PC-9 (cell line): ENCODE measurements at regions not wholly inside any gene's neighbourhood (a gene's known extent, or its start where the extent isn't known, plus 50 kb on each side); places are given as distances from the start of the nearest gene placed in this dataset.

ENCODE experiments used
- BruUV-seq: library from RNA; stranded (reverse); fragments of 400-500 nt; replicated peaks from 2 replicates; lab custom pipeline; 2021; lab: Mats Ljungman, UMichigan
- CTCF ChIA-PET: fragments of 300-600 bp; sonication (Branson Sonifier 250); formaldehyde crosslinking; loops from one replicate; lab custom pipeline; 2022; ENCODE audit warnings: antibody characterized with exemption; lab: Charles Lee
- POLR2A ChIA-PET: fragments of 300-600 bp; sonication (Branson Sonifier 250); formaldehyde crosslinking; loops from one replicate; lab custom pipeline; 2022; ENCODE audit warnings: antibody characterized with exemption; ENCODE audit not compliant: unreplicated experiment; lab: Charles Lee
- DNase-seq, 2 experiments: peaks; one replicate each; pipeline versions ENCODE4 v3.0.0 to v3.0.0-alpha.2; 2015 to 2022; ENCODE audit warnings: mixed read lengths in 1 of 2
- H2AFZ ChIP-seq: fragments of 200-600 bp; sonication (generic); 2 replicates; pipeline ENCODE4 v1.8.1; 2017; ENCODE audit warnings: antibody characterized with exemption
- H3F3A ChIP-seq: fragments of 200-600 bp; sonication (generic); 2 replicates; pipeline ENCODE4 v1.8.1; 2017; ENCODE audit warnings: antibody characterized with exemption, mild to moderate bottlenecking, low read depth; ENCODE audit not compliant: insufficient read depth
- H3K27ac ChIP-seq: fragments of 200-600 bp; sonication (generic); 2 replicates; pipeline ENCODE4 v1.6.1; 2016; ENCODE audit warnings: mixed run types
- H3K27me3 ChIP-seq: fragments of 200-600 bp; sonication (generic); 2 replicates; pipeline ENCODE4 v1.6.1; 2016; ENCODE audit warnings: low read depth, mixed run types; ENCODE audit not compliant: insufficient read depth
- H3K36me3 ChIP-seq: fragments of 200-600 bp; sonication (generic); 2 replicates; pipeline ENCODE4 v1.6.1; 2016; ENCODE audit warnings: low read depth, mixed run types
- H3K4me1 ChIP-seq: fragments of 200-600 bp; sonication (generic); replicated peaks from 2 replicates; pipeline ENCODE4 v1.6.1; 2016; ENCODE audit warnings: mixed run types; ENCODE audit not compliant: insufficient read depth
- H3K4me2 ChIP-seq: fragments of 200-600 bp; sonication (generic); 2 replicates; pipeline ENCODE4 v1.6.1; 2017; ENCODE audit warnings: mixed run types
- H3K4me3 ChIP-seq: fragments of 200-600 bp; sonication (generic); 2 replicates; pipeline ENCODE4 v1.6.1; 2016; ENCODE audit warnings: mixed run types
- H3K79me2 ChIP-seq: fragments of 200-600 bp; sonication (generic); 2 replicates; pipeline ENCODE4 v1.6.1; 2017; ENCODE audit warnings: low read depth, mixed run types
- H3K9me2 ChIP-seq: fragments of 200-600 bp; sonication (generic); 2 replicates; pipeline ENCODE4 v1.8.1; 2017; ENCODE audit warnings: mild to moderate bottlenecking; ENCODE audit not compliant: insufficient read depth
- H3K9me3 ChIP-seq: fragments of 200-600 bp; sonication (generic); 2 replicates; pipeline ENCODE4 v1.8.1; 2016; ENCODE audit warnings: low read depth; ENCODE audit not compliant: insufficient read depth
- H4K20me1 ChIP-seq: fragments of 200-600 bp; sonication (generic); 2 replicates; pipeline ENCODE4 v1.8.1; 2017; ENCODE audit not compliant: insufficient read depth
- CTCF ChIP-seq: fragments of 200-600 bp; sonication (generic); conservative IDR thresholded peaks from 2 replicates; pipeline ENCODE4 v1.6.1; 2017; ENCODE audit warnings: mixed run types, antibody characterized with exemption, mild to moderate bottlenecking, moderate library complexity
- EZH2 ChIP-seq: fragments of 200-600 bp; sonication (generic); IDR thresholded peaks from 2 replicates; pipeline ENCODE4 v1.8.0; 2017; ENCODE audit warnings: antibody characterized with exemption, low read depth
- intact Hi-C: fragments of 100-400 bp; cut with micrococcal nuclease; formaldehyde crosslinking; loops from one replicate; pipeline ENCODE4 v1.10.0; 2022; ENCODE audit not compliant: unreplicated experiment

- H3K27ac ChIP-seq: no peak overlapping the region
- CTCF ChIA-PET: no interaction called here
- TF ChIP-seq CTCF: no peak
Measured at GRCh38 chr5:93273176-93273575, 307.8 kb downstream of the NR2F1-AS1 start.

GRCh38 chr5:93272108-93272507, 308.9 kb downstream of the NR2F1-AS1 start:
- 0 out of 2 replicates have a peak, but pooled peaks cover 7% of the 10 kb centered on the region for H3F3A ChIP-seq
- H2AFZ ChIP-seq: no peak overlapping the region
- H3K27me3 ChIP-seq: no peaks in the 10 kb centered on the region
- no peak overlapping the region for H3K4me3 ChIP-seq
- BruUV-seq: no TSS peak
- no peaks in the 10 kb centered on the region for H3K4me1 ChIP-seq
- TF ChIP-seq CTCF (no peak), EZH2 (no peak)
- no peaks in the 10 kb centered on the region for H3K36me3 ChIP-seq
- CTCF ChIA-PET: no interaction called here
- H3K4me2 ChIP-seq: no peak overlapping the region
- no peaks in the 10 kb centered on the region; the same call in none of the 2 replicates for H3K9me3 ChIP-seq
- no peaks in the 10 kb centered on the region for H4K20me1 ChIP-seq
- no peak overlapping the region for H3K27ac ChIP-seq
- POLR2A ChIA-PET: no interaction called here
- no peaks in the 10 kb centered on the region for H3K9me2 ChIP-seq
- DNase-seq: no peak
- intact Hi-C loops: no loop called here
- H3K79me2 ChIP-seq: no peaks in the 10 kb centered on the region

More at GRCh38 chr5:93273176-93273575, 307.8 kb downstream of the NR2F1-AS1 start:
- H3K36me3 ChIP-seq: no peaks in the 10 kb centered on the region
- POLR2A ChIA-PET: no interaction called here
- no peak overlapping the region for H3K4me3 ChIP-seq
- H3K9me3 ChIP-seq: no peaks in the 10 kb centered on the region; the same call in none of the 2 replicates
- H3F3A ChIP-seq: 0 out of 2 replicates have a peak, but pooled peaks cover 7% of the 10 kb centered on the region
- no peaks in the 10 kb centered on the region for H3K79me2 ChIP-seq
- no peaks in the 10 kb centered on the region for H3K9me2 ChIP-seq
- intact Hi-C loops: no loop called here
- peak in 1 of 2 experiments; percentile 40 for DNase-seq
- no peaks in the 10 kb centered on the region for H3K4me1 ChIP-seq
- H2AFZ ChIP-seq: no peak overlapping the region
- H3K4me2 ChIP-seq: no peak overlapping the region
- no peaks in the 10 kb centered on the region for H4K20me1 ChIP-seq
- H3K27me3 ChIP-seq: no peaks in the 10 kb centered on the region
- no TSS peak for BruUV-seq

- H3K4me1 ChIP-seq: no peaks in the 10 kb centered on the region
- H3K27me3 ChIP-seq: no peaks in the 10 kb centered on the region
- H3K4me2 ChIP-seq: no peak overlapping the region
- no peak overlapping the region for H2AFZ ChIP-seq
- DNase-seq: no peak
- ChIA-PET POLR2A (no interaction called here), CTCF (no interaction called here)
- H3K27ac ChIP-seq: no peak overlapping the region
- no peaks in the 10 kb centered on the region; the same call in 1 of the 2 replicates for H3K9me3 ChIP-seq
- H3K4me3 ChIP-seq: no peak overlapping the region
- H3K79me2 ChIP-seq: no peaks in the 10 kb centered on the region
- BruUV-seq: no TSS peak
- no peaks in the 10 kb centered on the region for H4K20me1 ChIP-seq
- intact Hi-C loops: no loop called here
- H3K9me2 ChIP-seq: no peaks in the 10 kb centered on the region
- no peak for TF ChIP-seq EZH2
- TF ChIP-seq CTCF: no peak
- H3K36me3 ChIP-seq: no peaks in the 10 kb centered on the region
- H3F3A ChIP-seq: 0 out of 2 replicates have a peak, but pooled peaks cover under 1% of the 10 kb centered on the region
Measured at GRCh38 chr5:93267736-93268135, 313.3 kb downstream of the NR2F1-AS1 start.
